ENCODE measurements at regions not wholly inside any gene's neighbourhood (a gene's known extent, or its start where the extent isn't known, plus 50 kb on each side); places are given as distances from the start of the nearest gene placed in this dataset.

GRCh38 chr2:145593991-145594614, 1074.2 kb upstream of the ZEB2 start:
- Mint-ChIP-seq H3K4me3 (no peak overlapping the region), H3K4me1 (ENCODE audit: low read depth) (no peaks in the 10 kb centered on the region), H3K27ac (no peak overlapping the region), H3K36me3 (ENCODE audit: low read depth) (no peaks in the 10 kb centered on the region), H3K9me3 (no peaks in the 10 kb centered on the region), H3K27me3 (ENCODE audit: insufficient read depth) (no peaks in the 10 kb centered on the region)
- DNase-seq (ENCODE audit: low spot score): no peak
- intact Hi-C loops (cut with micrococcal nuclease): no loop called here

DNA sequence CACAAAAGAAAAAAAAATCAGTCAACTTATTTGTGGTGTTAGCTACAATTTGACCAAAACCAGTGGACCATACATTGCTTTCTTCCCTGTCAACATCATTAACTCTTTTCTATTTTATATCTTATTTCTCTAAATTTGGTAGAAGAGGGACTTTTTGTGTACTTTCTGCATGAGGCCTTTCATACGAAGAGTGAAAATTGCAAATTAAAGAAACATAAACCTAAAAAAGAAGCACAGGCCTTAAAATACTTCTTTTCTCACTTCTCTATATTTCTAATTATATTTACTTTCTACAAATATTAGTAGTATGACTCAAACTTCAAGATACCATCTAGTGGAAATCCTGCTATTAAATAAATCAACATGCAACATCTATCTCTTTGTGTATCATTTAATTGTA, 1073.4 kb upstream of the ZEB2 start:
- Mint-ChIP-seq H3K36me3 (ENCODE audit: low read depth) (no peaks in the 10 kb centered on the region), H3K9me3 (no peaks in the 10 kb centered on the region), H3K4me1 (ENCODE audit: low read depth) (no peaks in the 10 kb centered on the region), H3K27me3 (ENCODE audit: insufficient read depth) (no peaks in the 10 kb centered on the region), H3K27ac (no peak overlapping the region), H3K4me3 (no peak overlapping the region)
- intact Hi-C loops (cut with micrococcal nuclease): no loop called here
- DNase-seq (ENCODE audit: low spot score): no peak

DNA sequence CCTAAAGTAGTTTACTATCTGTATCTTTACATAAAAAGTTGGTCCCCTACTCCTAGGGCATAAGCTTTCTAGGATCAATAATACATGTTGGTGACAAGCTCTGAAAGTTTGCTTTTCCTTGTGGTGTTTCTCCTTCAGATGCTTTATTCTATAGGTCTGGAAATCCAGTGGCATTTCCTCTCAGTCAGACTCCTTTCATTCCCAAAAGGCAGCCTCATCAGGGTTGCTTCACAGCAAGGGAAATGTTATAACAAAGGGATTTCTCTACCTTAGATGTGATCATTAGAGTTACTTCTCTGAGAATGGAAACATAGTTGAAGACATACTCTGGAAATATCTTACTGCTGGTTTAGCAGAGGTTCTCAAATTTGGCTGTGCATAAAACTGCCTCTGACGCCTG, 1072.4 kb upstream of the ZEB2 start:
- no peak overlapping the region for H3K27ac Mint-ChIP-seq
- H3K36me3 Mint-ChIP-seq (ENCODE audit: low read depth): no peaks in the 10 kb centered on the region
- no peak overlapping the region for H3K4me3 Mint-ChIP-seq
- no peaks in the 10 kb centered on the region for H3K4me1 Mint-ChIP-seq (ENCODE audit: low read depth)
- no peaks in the 10 kb centered on the region for H3K27me3 Mint-ChIP-seq (ENCODE audit: insufficient read depth)
- H3K9me3 Mint-ChIP-seq: no peaks in the 10 kb centered on the region
- DNase-seq (ENCODE audit: low spot score): no peak
- intact Hi-C loops (cut with micrococcal nuclease): no loop called here

- DNase-seq (ENCODE audit: low spot score): no peak
- Mint-ChIP-seq H3K36me3 (ENCODE audit: low read depth) (no peaks in the 10 kb centered on the region), H3K9me3 (no peaks in the 10 kb centered on the region)
Measured at GRCh38 chr2:145591109-145591809, 1071.3 kb upstream of the ZEB2 start.

DNA sequence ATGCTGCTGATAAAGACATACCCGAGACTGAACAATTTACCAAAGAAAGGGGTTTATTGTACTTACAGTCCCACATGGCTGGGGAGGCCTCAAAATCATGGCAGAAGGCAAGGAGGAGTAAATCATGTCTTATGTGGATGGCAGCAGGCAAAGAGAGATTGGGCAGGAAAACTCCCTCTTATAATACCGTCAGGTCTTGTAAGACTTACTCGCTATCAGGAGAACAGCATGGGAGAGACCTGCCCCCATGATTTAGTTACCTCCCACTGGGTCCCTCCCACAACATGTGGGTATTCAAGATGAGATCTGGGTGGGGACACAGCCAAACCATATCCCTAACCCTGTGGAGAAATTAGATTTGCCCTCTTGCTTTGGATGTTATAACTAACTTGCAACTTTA, 1068.0 kb upstream of the ZEB2 start:
- H3K4me3 Mint-ChIP-seq: no peak overlapping the region
- intact Hi-C loops (cut with micrococcal nuclease): no loop called here
- H3K27ac Mint-ChIP-seq: no peak overlapping the region
- no peaks in the 10 kb centered on the region for H3K36me3 Mint-ChIP-seq (ENCODE audit: low read depth)
- H3K4me1 Mint-ChIP-seq (ENCODE audit: low read depth): no peaks in the 10 kb centered on the region
- H3K27me3 Mint-ChIP-seq (ENCODE audit: insufficient read depth): no peaks in the 10 kb centered on the region
- no peaks in the 10 kb centered on the region for H3K9me3 Mint-ChIP-seq
- no peak for DNase-seq (ENCODE audit: low spot score)

More at GRCh38 chr2:145591109-145591809, 1071.3 kb upstream of the ZEB2 start:
- Mint-ChIP-seq H3K4me3 (no peak overlapping the region), H3K27me3 (ENCODE audit: insufficient read depth) (no peaks in the 10 kb centered on the region), H3K27ac (no peak overlapping the region), H3K4me1 (ENCODE audit: low read depth) (no peaks in the 10 kb centered on the region)
- intact Hi-C loops (cut with micrococcal nuclease): no loop called here

- no peak for DNase-seq (ENCODE audit: low spot score)
- H3K27me3 Mint-ChIP-seq (ENCODE audit: insufficient read depth): no peaks in the 10 kb centered on the region
- no peak overlapping the region for H3K4me3 Mint-ChIP-seq
- peaks cover 9% of the 10 kb centered on the region for H3K9me3 Mint-ChIP-seq
- intact Hi-C loops (cut with micrococcal nuclease): no loop called here
- H3K36me3 Mint-ChIP-seq (ENCODE audit: low read depth): no peaks in the 10 kb centered on the region
- no peak overlapping the region for H3K27ac Mint-ChIP-seq
- no peaks in the 10 kb centered on the region for H3K4me1 Mint-ChIP-seq (ENCODE audit: low read depth)
Measured at GRCh38 chr2:145584353-145584752, 1064.4 kb upstream of the ZEB2 start.

GRCh38 chr2:145573608-145574007, 1053.7 kb upstream of the ZEB2 start:
- Mint-ChIP-seq H3K9me3 (no peaks in the 10 kb centered on the region), H3K4me3 (no peak overlapping the region), H3K36me3 (ENCODE audit: low read depth) (no peaks in the 10 kb centered on the region), H3K4me1 (ENCODE audit: low read depth) (no peaks in the 10 kb centered on the region), H3K27me3 (ENCODE audit: insufficient read depth) (no peaks in the 10 kb centered on the region), H3K27ac (no peak overlapping the region)
- intact Hi-C loops (cut with micrococcal nuclease): no loop called here
- DNase-seq (ENCODE audit: low spot score): no peak

- no peaks in the 10 kb centered on the region for H3K36me3 Mint-ChIP-seq (ENCODE audit: low read depth)
- no peak overlapping the region for H3K27ac Mint-ChIP-seq
- DNase-seq (ENCODE audit: low spot score): no peak
- intact Hi-C loops (cut with micrococcal nuclease): no loop called here
- H3K4me1 Mint-ChIP-seq (ENCODE audit: low read depth): no peaks in the 10 kb centered on the region
- no peak overlapping the region for H3K4me3 Mint-ChIP-seq
- no peaks in the 10 kb centered on the region for H3K27me3 Mint-ChIP-seq (ENCODE audit: insufficient read depth)
- no peaks in the 10 kb centered on the region for H3K9me3 Mint-ChIP-seq
Measured at GRCh38 chr2:145572238-145572637, 1052.3 kb upstream of the ZEB2 start.

- no peaks in the 10 kb centered on the region for H3K27me3 Mint-ChIP-seq (ENCODE audit: insufficient read depth)
- no peaks in the 10 kb centered on the region for H3K36me3 Mint-ChIP-seq (ENCODE audit: low read depth)
- no peak for DNase-seq (ENCODE audit: low spot score)
- H3K27ac Mint-ChIP-seq: no peak overlapping the region
- intact Hi-C loops (cut with micrococcal nuclease): no loop called here
- no peaks in the 10 kb centered on the region for H3K4me1 Mint-ChIP-seq (ENCODE audit: low read depth)
- H3K9me3 Mint-ChIP-seq: no peaks in the 10 kb centered on the region
- no peak overlapping the region for H3K4me3 Mint-ChIP-seq
Measured at GRCh38 chr2:145569108-145569507, 1049.2 kb upstream of the ZEB2 start.

DNA sequence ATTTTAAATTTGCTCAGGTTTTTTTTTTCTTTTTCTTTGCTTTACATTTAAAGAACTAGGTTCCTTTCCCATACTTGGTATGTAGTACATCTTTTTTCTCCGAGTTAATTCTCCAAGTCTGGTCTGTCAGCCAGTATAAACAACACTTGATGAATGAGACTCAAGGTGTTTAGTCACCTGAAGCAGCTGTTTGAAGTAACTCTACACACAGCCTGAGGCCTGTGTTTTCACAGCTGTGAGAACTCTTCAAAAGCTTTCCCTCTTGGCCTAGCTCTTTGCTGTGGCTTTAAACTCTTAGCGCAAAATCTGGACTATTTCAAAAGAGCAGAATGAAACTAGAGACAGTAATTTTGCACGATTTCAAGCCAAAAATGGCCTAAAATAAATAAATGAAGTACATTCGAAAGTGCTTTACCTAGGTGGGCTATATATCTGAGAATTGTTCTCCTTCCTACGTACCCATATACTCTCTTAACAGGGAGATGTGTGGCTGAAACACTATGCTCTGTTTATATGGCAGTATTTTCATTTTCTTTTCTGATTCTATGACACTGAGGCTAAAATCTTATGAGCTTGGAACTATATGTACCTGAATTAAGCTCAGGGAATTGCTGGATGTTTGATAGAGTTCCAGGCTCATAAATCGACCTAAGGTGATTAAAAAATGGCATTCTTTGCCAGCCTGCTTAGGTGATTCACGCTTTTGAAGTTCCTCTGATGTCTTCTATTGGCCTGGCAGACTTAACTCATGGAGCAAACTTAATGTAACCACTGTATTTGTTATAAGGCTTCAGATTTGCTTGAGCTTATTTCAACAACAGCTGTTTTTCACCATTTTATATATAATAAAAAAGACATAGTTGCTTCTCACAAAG, 1044.1 kb upstream of the ZEB2 start:
- Mint-ChIP-seq H3K4me1 (ENCODE audit: low read depth) (no peaks in the 10 kb centered on the region), H3K4me3 (no peak overlapping the region), H3K27ac (no peak overlapping the region), H3K27me3 (ENCODE audit: insufficient read depth) (no peaks in the 10 kb centered on the region), H3K9me3 (no peaks in the 10 kb centered on the region), H3K36me3 (ENCODE audit: low read depth) (no peaks in the 10 kb centered on the region)
- DNase-seq (ENCODE audit: low spot score): no peak
- intact Hi-C loops (cut with micrococcal nuclease): no loop called here

- Mint-ChIP-seq H3K4me3 (no peak overlapping the region), H3K27me3 (ENCODE audit: insufficient read depth) (no peaks in the 10 kb centered on the region), H3K27ac (no peak overlapping the region), H3K4me1 (ENCODE audit: low read depth) (no peaks in the 10 kb centered on the region), H3K9me3 (no peaks in the 10 kb centered on the region), H3K36me3 (ENCODE audit: low read depth) (no peaks in the 10 kb centered on the region)
- DNase-seq (ENCODE audit: low spot score): no peak
- intact Hi-C loops (cut with micrococcal nuclease): no loop called here
Measured at GRCh38 chr2:145561152-145561551, 1041.2 kb upstream of the ZEB2 start.

GRCh38 chr2:145558617-145559350, 1038.9 kb upstream of the ZEB2 start:
- H3K27me3 Mint-ChIP-seq (ENCODE audit: insufficient read depth): no peaks in the 10 kb centered on the region
- no peaks in the 10 kb centered on the region for H3K4me1 Mint-ChIP-seq (ENCODE audit: low read depth)
- no peaks in the 10 kb centered on the region for H3K36me3 Mint-ChIP-seq (ENCODE audit: low read depth)
- intact Hi-C loops (cut with micrococcal nuclease): no loop called here
- DNase-seq (ENCODE audit: low spot score): no peak
- no peaks in the 10 kb centered on the region for H3K9me3 Mint-ChIP-seq
- H3K4me3 Mint-ChIP-seq: no peak overlapping the region
- H3K27ac Mint-ChIP-seq: no peak overlapping the region

GRCh38 chr2:145555360-145555759, 1035.4 kb upstream of the ZEB2 start:
- H3K27me3 Mint-ChIP-seq (ENCODE audit: insufficient read depth): no peaks in the 10 kb centered on the region
- DNase-seq (ENCODE audit: low spot score): no peak
- no peaks in the 10 kb centered on the region for H3K4me1 Mint-ChIP-seq (ENCODE audit: low read depth)
- H3K36me3 Mint-ChIP-seq (ENCODE audit: low read depth): no peaks in the 10 kb centered on the region
- H3K4me3 Mint-ChIP-seq: no peak overlapping the region
- H3K9me3 Mint-ChIP-seq: no peaks in the 10 kb centered on the region
- intact Hi-C loops (cut with micrococcal nuclease): no loop called here
- H3K27ac Mint-ChIP-seq: no peak overlapping the region

Measured in activated T-helper 1 cell treated with anti-CD3 and anti-CD28 coated beads, Interleukin-12 subunit alpha, Interleukin-12 subunit beta, Interleukin-2, Interleukin-4 antibody, amounts not matched to agents 30 ng/mL and 10 ng/mL and 1 ng/mL, durations not matched to agents 14 hours and 24 hours and 36 hours (primary cell).